ENCODE measurements at regions not wholly inside any gene's neighbourhood (a gene's known extent, or its start where the extent isn't known, plus 50 kb on each side); places are given as distances from the start of the nearest gene placed in this dataset.

DNA sequence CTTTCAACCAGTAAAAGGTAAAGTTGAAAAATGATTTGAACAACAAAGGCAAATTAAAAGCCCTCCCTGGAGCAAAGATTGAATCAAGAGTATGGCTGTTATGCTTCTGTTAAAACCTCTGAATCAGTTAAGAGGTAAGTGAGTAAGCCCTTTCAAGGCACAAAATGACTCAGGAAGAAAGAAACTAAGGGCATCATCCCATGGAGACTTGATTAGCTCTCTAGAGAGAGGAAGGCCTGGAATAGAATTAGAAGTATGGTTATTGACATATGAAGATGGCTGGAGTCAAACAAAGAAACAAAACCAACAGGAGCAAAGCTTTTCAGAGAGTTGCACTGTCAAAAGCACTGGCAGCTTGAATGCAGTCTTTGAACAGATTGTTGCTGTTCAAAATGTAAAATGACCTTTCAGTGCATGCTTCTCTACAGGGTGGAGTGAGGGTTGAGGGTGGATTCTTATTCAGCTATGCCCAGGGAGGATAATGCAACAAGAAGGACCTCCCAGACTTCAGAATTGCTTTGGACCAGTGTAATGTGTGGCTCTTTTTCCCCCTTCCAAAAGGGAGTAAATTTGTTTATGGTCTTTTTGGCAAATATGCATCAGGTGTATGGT is 365.5 kb downstream of the GBA3 start:
- no peaks in the 10 kb centered on the region for H3K79me2 ChIP-seq (ENCODE audit: control insufficient read depth, low read length)
- no peak overlapping the region for H3K4me3 ChIP-seq (ENCODE audit: low read length)
- no peaks in the 10 kb centered on the region for H3K4me1 ChIP-seq (ENCODE audit: control insufficient read depth, low read length)
- H3K27ac ChIP-seq (ENCODE audit: low read depth, low read length) = no peak overlapping the region
- H3K36me3 ChIP-seq (ENCODE audit: control insufficient read depth, low read length) = no peaks in the 10 kb centered on the region
- no peaks in the 10 kb centered on the region for H3K9me2 ChIP-seq (replicated peaks; ENCODE audit: control insufficient read depth, low read length)
- TF ChIP-seq CTCF (IDR thresholded peaks at IDR 0.05; ENCODE audit: low read depth, low read length, poor library complexity, severe bottlenecking) (no peak), EZH2phosphoT487 (IDR thresholded peaks at IDR 0.05; ENCODE audit: borderline replicate concordance, low read length) (no peak)
- no peak overlapping the region for H3K4me2 ChIP-seq (ENCODE audit: low read length)
- no peaks in the 10 kb centered on the region for H3K27me3 ChIP-seq (ENCODE audit: control insufficient read depth, low read length)
- no peaks in the 10 kb centered on the region for H3K9me3 ChIP-seq (ENCODE audit: control insufficient read depth, insufficient read depth, low read length)
- H3F3A ChIP-seq (ENCODE audit: control insufficient read depth, insufficient read depth) = no peaks in the 10 kb centered on the region
- no peaks in the 10 kb centered on the region for H4K20me1 ChIP-seq (ENCODE audit: control insufficient read depth, insufficient read depth, low read depth, low read length)

- no peak overlapping the region for H3K4me2 ChIP-seq (ENCODE audit: low read length)
- H3K27ac ChIP-seq (ENCODE audit: low read depth, low read length) = no peak overlapping the region
- no peaks in the 10 kb centered on the region for H3K4me1 ChIP-seq (ENCODE audit: control insufficient read depth, low read length)
- H3K9me2 ChIP-seq (replicated peaks; ENCODE audit: control insufficient read depth, low read length) = no peaks in the 10 kb centered on the region; the same call in 1 of the 2 replicates
- no peaks in the 10 kb centered on the region for H3K9me3 ChIP-seq (ENCODE audit: control insufficient read depth, insufficient read depth, low read length)
- TF ChIP-seq EZH2phosphoT487 (IDR thresholded peaks at IDR 0.05; ENCODE audit: borderline replicate concordance, low read length) = no peak
- TF ChIP-seq CTCF (IDR thresholded peaks at IDR 0.05; ENCODE audit: low read depth, low read length, poor library complexity, severe bottlenecking) = no peak
- H3K27me3 ChIP-seq (ENCODE audit: control insufficient read depth, low read length) = no peaks in the 10 kb centered on the region
- no peaks in the 10 kb centered on the region for H3F3A ChIP-seq (ENCODE audit: control insufficient read depth, insufficient read depth)
- no peaks in the 10 kb centered on the region for H3K79me2 ChIP-seq (ENCODE audit: control insufficient read depth, low read length)
- H3K4me3 ChIP-seq (ENCODE audit: low read length) = no peak overlapping the region
- no peaks in the 10 kb centered on the region for H3K36me3 ChIP-seq (ENCODE audit: control insufficient read depth, low read length)
- H4K20me1 ChIP-seq (ENCODE audit: control insufficient read depth, insufficient read depth, low read depth, low read length) = no peaks in the 10 kb centered on the region
Observed at GRCh38 chr4:23041501-23041900, 348.8 kb downstream of the GBA3 start.

DNA sequence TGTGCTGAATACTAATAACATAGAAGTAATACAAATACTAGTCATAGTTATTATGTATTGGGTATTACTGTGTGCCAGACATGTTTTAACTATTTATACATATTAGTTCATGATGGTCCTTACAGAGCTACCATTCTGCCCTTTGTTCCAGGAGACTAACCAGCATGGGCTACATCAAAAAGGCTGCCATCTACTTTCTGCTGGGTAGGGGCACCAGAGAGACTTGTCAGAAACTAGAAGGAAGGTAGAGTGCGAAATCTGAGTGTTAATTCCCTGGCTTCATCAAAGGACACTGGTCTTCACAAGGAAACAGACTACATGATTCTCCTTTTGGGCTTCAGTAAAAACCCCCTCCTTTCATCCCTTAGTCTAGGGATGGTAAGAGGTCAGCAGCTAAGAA is 347.8 kb downstream of the GBA3 start:
- no peak overlapping the region for H3K4me2 ChIP-seq (ENCODE audit: low read length)
- H3K27me3 ChIP-seq (ENCODE audit: control insufficient read depth, low read length) = no peaks in the 10 kb centered on the region
- no peaks in the 10 kb centered on the region for H3K79me2 ChIP-seq (ENCODE audit: control insufficient read depth, low read length)
- H4K20me1 ChIP-seq (ENCODE audit: control insufficient read depth, insufficient read depth, low read depth, low read length) = no peaks in the 10 kb centered on the region
- no peak overlapping the region for H3K27ac ChIP-seq (ENCODE audit: low read depth, low read length)
- H3K9me3 ChIP-seq (ENCODE audit: control insufficient read depth, insufficient read depth, low read length) = no peaks in the 10 kb centered on the region
- H3K36me3 ChIP-seq (ENCODE audit: control insufficient read depth, low read length) = no peaks in the 10 kb centered on the region
- no peaks in the 10 kb centered on the region; the same call in 1 of the 2 replicates for H3K9me2 ChIP-seq (replicated peaks; ENCODE audit: control insufficient read depth, low read length)
- H3F3A ChIP-seq (ENCODE audit: control insufficient read depth, insufficient read depth) = no peaks in the 10 kb centered on the region
- no peaks in the 10 kb centered on the region for H3K4me1 ChIP-seq (ENCODE audit: control insufficient read depth, low read length)
- TF ChIP-seq CTCF (IDR thresholded peaks at IDR 0.05; ENCODE audit: low read depth, low read length, poor library complexity, severe bottlenecking) = no peak
- no peak for TF ChIP-seq EZH2phosphoT487 (IDR thresholded peaks at IDR 0.05; ENCODE audit: borderline replicate concordance, low read length)
- no peak overlapping the region for H3K4me3 ChIP-seq (ENCODE audit: low read length)
